Naive B cell (primary cell): ENCODE measurements at regions not wholly inside any gene's neighbourhood (a gene's known extent, or its start where the extent isn't known, plus 50 kb on each side); places are given as distances from the start of the nearest gene placed in this dataset.
A peak's percentile ranks its signal among the peaks of the same experiment; 100 is the strongest.

Source experiments
- ATAC-seq, 2 donors: fragments of 150-1000 bp; cut with Tn5 transposase; 2 replicates each; pipeline ENCODE4 v1.10.0; 2021; ENCODE audit warnings: low read depth in 2 of 2, mild to moderate bottlenecking in 2 of 2, moderate library complexity in 2 of 2
- DNase-seq: peaks from one replicate; pipeline ENCODE4 v3.0.0; 2022
- H3K27ac Mint-ChIP-seq, 6 donors: one replicate each; pipeline ENCODE4 v1.8.0; 2020 to 2022; ENCODE audit warnings: mild to moderate bottlenecking in 6 of 6, mixed read lengths in 6 of 6, moderate library complexity in 5 of 6, inconsistent platforms in 2 of 6
- H3K27me3 Mint-ChIP-seq, 3 donors: one replicate each; pipeline ENCODE4 v1.8.0; 2021 to 2022; ENCODE audit warnings: mixed read lengths in 3 of 3, mild to moderate bottlenecking in 1 of 3
- H3K36me3 Mint-ChIP-seq, 2 donors: one replicate each; pipeline ENCODE4 v1.8.0; 2020 to 2022; ENCODE audit warnings: mixed read lengths in 2 of 2, inconsistent platforms in 1 of 2, mild to moderate bottlenecking in 1 of 2
- H3K4me1 Mint-ChIP-seq, 3 donors: one replicate each; pipeline ENCODE4 v1.8.0; 2020 to 2022; ENCODE audit warnings: mixed read lengths in 3 of 3, inconsistent platforms in 1 of 3, mild to moderate bottlenecking in 1 of 3, moderate library complexity in 1 of 3
- H3K4me3 Mint-ChIP-seq, 8 donors: one replicate each; pipeline ENCODE4 v1.8.0; 2020 to 2022; ENCODE audit warnings: mild to moderate bottlenecking in 8 of 8, mixed read lengths in 8 of 8, moderate library complexity in 8 of 8, inconsistent platforms in 2 of 8
- H3K9me3 Mint-ChIP-seq, 7 donors: one replicate each; pipeline ENCODE4 v1.8.0; 2020 to 2022; ENCODE audit warnings: mixed read lengths in 7 of 7, mild to moderate bottlenecking in 5 of 7, inconsistent platforms in 2 of 7, moderate library complexity in 1 of 7

- no peak overlapping the region for H3K27ac Mint-ChIP-seq
- no peak for ATAC-seq
- no peak overlapping the region for H3K4me3 Mint-ChIP-seq
- peaks cover 0 to 9% (median 0%) of the 10 kb centered on the region in 3 donors for H3K27me3 Mint-ChIP-seq
- no peaks in the 10 kb centered on the region for H3K4me1 Mint-ChIP-seq
- no peak for DNase-seq
- H3K36me3 Mint-ChIP-seq, result no peaks in the 10 kb centered on the region
- H3K9me3 Mint-ChIP-seq, result peaks cover 0 to 4% (median 0%) of the 10 kb centered on the region in 7 donors
These were observed 324.6 kb downstream of the MID1IP1 start for GRCh38 chrX:39125834-39126233.

DNA sequence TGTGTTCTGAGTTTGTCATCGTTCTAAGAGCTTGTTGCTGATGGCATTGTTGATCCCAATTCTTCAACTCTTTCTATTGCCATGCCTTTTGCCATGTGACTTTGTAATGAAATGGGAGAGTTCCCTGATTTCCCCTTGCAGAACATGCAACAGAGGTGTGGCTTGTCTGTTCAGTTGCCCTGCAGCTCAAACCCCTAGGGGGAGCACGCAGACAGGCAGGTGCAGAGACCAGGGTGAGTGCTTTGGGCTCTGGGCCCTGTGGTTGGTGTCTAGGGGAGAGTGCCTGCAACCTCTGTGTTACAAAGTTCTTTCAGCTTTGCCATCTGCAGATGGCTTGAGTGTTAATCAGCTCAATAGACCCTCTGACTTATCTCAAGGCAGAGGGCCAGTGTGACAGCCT lies 332.7 kb downstream of the MID1IP1 start:
- Mint-ChIP-seq H3K27me3 (no peaks in the 10 kb centered on the region), H3K4me1 (peaks cover 7 to 23% (median 7%) of the 10 kb centered on the region in 3 donors), H3K27ac (peak overlapping the region in 1 of 6 donors; percentile 62), H3K4me3 (no peak overlapping the region), H3K9me3 (peaks cover 0 to 15% (median 3%) of the 10 kb centered on the region in 7 donors), H3K36me3 (peaks cover 0 to 9% of the 10 kb centered on the region in 2 donors)
- ATAC-seq (peak; percentile 93 to 99), DNase-seq (peak; percentile 45)

GRCh38 chrX:39137363-39137954 lies 336.2 kb downstream of the MID1IP1 start:
- DNase-seq (no peak), ATAC-seq (no peak)
- Mint-ChIP-seq H3K36me3 (no peaks in the 10 kb centered on the region), H3K4me1 (peaks cover 7 to 23% (median 10%) of the 10 kb centered on the region in 3 donors), H3K27me3 (peaks cover 0 to 5% (median 0%) of the 10 kb centered on the region in 3 donors), H3K27ac (peak overlapping the region in 2 of 6 donors; percentile 40 to 41), H3K4me3 (peak overlapping the region in 2 of 8 donors; percentile 22 to 81), H3K9me3 (peaks cover 0 to 11% (median 0%) of the 10 kb centered on the region in 7 donors)

GRCh38 chrX:39140581-39140980 lies 339.3 kb downstream of the MID1IP1 start:
- ATAC-seq (no peak), DNase-seq (no peak)
- Mint-ChIP-seq H3K9me3 (peaks cover 0 to 5% (median 2%) of the 10 kb centered on the region in 7 donors), H3K27ac (peak overlapping the region in 3 of 6 donors; percentile 1 to 75 (median 34)), H3K4me1 (peaks cover 29 to 38% (median 34%) of the 10 kb centered on the region in 3 donors), H3K27me3 (peaks cover 0 to 5% (median 0%) of the 10 kb centered on the region in 3 donors), H3K4me3 (no peak overlapping the region), H3K36me3 (no peaks in the 10 kb centered on the region)

- H3K36me3 Mint-ChIP-seq, result no peaks in the 10 kb centered on the region
- H3K27me3 Mint-ChIP-seq, result peaks cover 0 to 5% (median 0%) of the 10 kb centered on the region in 3 donors
- H3K4me3 Mint-ChIP-seq, result peak overlapping the region; percentile 66 to 90 (median 84)
- ATAC-seq, result peak; percentile 77 to 80
- peaks cover 41 to 63% (median 61%) of the 10 kb centered on the region in 3 donors for H3K4me1 Mint-ChIP-seq
- H3K27ac Mint-ChIP-seq, result peak overlapping the region; percentile 97 to 100 (median 100)
- peaks cover 0 to 5% (median 0%) of the 10 kb centered on the region in 7 donors for H3K9me3 Mint-ChIP-seq
- DNase-seq, result peak; percentile 77
These were observed 343.1 kb downstream of the MID1IP1 start for GRCh38 chrX:39144323-39144722.

- ATAC-seq, result peak; percentile 78 to 79
- H3K9me3 Mint-ChIP-seq, result peaks cover 0 to 5% (median 0%) of the 10 kb centered on the region in 7 donors
- peak overlapping the region; percentile 97 to 100 (median 100) for H3K27ac Mint-ChIP-seq
- peak; percentile 76 for DNase-seq
- H3K4me3 Mint-ChIP-seq, result peak overlapping the region; percentile 66 to 90 (median 84)
- no peaks in the 10 kb centered on the region for H3K36me3 Mint-ChIP-seq
- peaks cover 44 to 69% (median 67%) of the 10 kb centered on the region in 3 donors for H3K4me1 Mint-ChIP-seq
- peaks cover 0 to 5% (median 0%) of the 10 kb centered on the region in 3 donors for H3K27me3 Mint-ChIP-seq
These were observed 343.7 kb downstream of the MID1IP1 start for GRCh38 chrX:39144956-39145355.

DNA sequence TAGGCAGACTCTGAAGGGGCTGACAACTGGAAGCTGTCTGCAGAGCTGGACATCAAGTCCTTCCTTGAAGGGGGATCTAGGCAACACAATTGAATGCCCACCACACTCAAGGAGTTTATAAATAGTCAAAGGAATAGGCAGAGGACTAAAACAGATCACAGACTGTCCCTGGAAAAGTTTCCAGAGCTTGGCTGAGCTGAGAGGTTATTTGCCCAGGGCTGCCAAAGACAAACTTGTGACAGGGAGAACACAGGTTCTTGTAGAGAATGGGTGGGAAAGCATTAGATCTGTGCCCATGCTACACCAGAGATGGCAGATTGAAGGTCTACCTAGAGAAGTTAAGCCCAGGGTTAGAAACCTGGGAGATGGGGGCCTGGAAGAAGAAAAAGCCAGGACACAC lies 344.6 kb downstream of the MID1IP1 start:
- Mint-ChIP-seq H3K9me3 (peaks cover 0 to 5% (median 0%) of the 10 kb centered on the region in 7 donors), H3K27me3 (no peaks in the 10 kb centered on the region), H3K4me3 (peak overlapping the region in 2 of 8 donors; percentile 14 to 53), H3K36me3 (no peaks in the 10 kb centered on the region), H3K27ac (peak overlapping the region; percentile 97 to 100 (median 100)), H3K4me1 (peaks cover 41 to 76% (median 74%) of the 10 kb centered on the region in 3 donors)
- no peak for ATAC-seq
- no peak for DNase-seq

DNA sequence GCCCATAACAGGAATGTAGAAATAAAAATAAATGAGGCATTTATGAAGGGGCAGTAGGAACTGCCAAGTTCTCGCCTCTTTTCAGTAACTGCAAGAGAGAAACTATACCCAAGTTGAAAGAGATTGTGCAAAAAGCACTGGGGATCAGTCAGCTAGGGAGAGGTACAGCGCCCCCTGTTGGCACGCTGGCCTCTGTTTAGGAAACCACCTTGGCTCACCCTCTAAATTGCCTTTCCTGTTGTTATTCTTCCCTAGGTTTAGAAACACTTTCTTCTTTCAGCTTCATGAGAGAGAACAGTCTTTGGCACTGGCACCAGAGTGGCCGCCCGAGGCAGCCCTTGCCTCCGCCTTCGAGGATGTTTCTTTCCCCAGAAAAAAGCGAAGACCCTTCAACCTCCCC lies 348.5 kb downstream of the MID1IP1 start:
- ATAC-seq (peak in 1 of 2 donors; percentile 28), DNase-seq (peak; percentile 52)
- peaks cover 0 to 5% (median 0%) of the 10 kb centered on the region in 7 donors for H3K9me3 Mint-ChIP-seq
- peaks cover 29 to 58% (median 56%) of the 10 kb centered on the region in 3 donors for H3K4me1 Mint-ChIP-seq
- H3K36me3 Mint-ChIP-seq, result no peaks in the 10 kb centered on the region
- peak overlapping the region in 3 of 6 donors; percentile 69 to 86 (median 75) for H3K27ac Mint-ChIP-seq
- H3K27me3 Mint-ChIP-seq, result no peaks in the 10 kb centered on the region
- H3K4me3 Mint-ChIP-seq, result peak overlapping the region in 2 of 8 donors; percentile 21 to 46

GRCh38 chrX:39150220-39150619 lies 349.0 kb downstream of the MID1IP1 start:
- Mint-ChIP-seq H3K27ac (peak overlapping the region in 3 of 6 donors; percentile 69 to 86 (median 75)), H3K9me3 (peaks cover 0 to 2% (median 0%) of the 10 kb centered on the region in 7 donors), H3K36me3 (no peaks in the 10 kb centered on the region), H3K27me3 (no peaks in the 10 kb centered on the region), H3K4me3 (no peak overlapping the region), H3K4me1 (peaks cover 24 to 54% (median 51%) of the 10 kb centered on the region in 3 donors)
- ATAC-seq, result no peak
- DNase-seq, result no peak

GRCh38 chrX:39150621-39151020 lies 349.4 kb downstream of the MID1IP1 start:
- Mint-ChIP-seq H3K27me3 (no peaks in the 10 kb centered on the region), H3K4me1 (peaks cover 22 to 50% (median 47%) of the 10 kb centered on the region in 3 donors), H3K4me3 (no peak overlapping the region), H3K27ac (peak overlapping the region in 2 of 6 donors; percentile 59 to 86), H3K9me3 (peaks cover 0 to 2% (median 0%) of the 10 kb centered on the region in 7 donors), H3K36me3 (no peaks in the 10 kb centered on the region)
- no peak for ATAC-seq
- DNase-seq, result no peak

DNA sequence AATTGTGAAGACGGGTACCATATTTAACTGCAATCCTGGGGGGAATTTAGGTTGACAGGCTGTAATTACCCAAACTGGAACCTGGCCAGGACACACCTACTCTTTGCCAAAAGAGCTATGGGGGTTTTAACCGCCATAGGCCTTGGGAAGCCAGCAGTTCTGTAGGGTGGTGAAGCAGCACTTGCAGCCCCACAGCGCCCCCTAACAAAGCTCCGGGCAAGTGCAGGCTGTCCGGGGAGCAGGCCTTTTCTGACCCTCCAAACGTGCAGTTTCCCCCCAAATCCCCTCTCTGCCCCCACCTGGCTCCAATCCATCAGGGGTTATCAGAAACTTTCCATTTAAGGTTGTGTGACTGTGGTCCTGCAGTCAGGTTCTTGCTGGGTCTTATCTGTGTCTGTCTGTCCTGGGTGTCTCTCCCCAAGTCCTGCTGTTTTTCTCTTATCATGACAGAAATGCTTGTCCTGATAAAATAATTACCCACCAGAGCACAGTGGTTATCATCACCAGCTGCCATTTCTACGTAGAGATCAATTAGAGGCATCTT lies 350.9 kb downstream of the MID1IP1 start:
- H3K36me3 Mint-ChIP-seq, result no peaks in the 10 kb centered on the region
- H3K4me3 Mint-ChIP-seq, result no peak overlapping the region
- H3K27ac Mint-ChIP-seq, result peak overlapping the region in 2 of 6 donors; percentile 32 to 40
- DNase-seq (peak; percentile 27), ATAC-seq (peak in 1 of 2 donors; percentile 49)
- no peaks in the 10 kb centered on the region for H3K9me3 Mint-ChIP-seq
- H3K27me3 Mint-ChIP-seq, result peaks cover 0 to 6% (median 0%) of the 10 kb centered on the region in 3 donors
- H3K4me1 Mint-ChIP-seq, result peaks cover 14 to 34% (median 32%) of the 10 kb centered on the region in 3 donors

DNA sequence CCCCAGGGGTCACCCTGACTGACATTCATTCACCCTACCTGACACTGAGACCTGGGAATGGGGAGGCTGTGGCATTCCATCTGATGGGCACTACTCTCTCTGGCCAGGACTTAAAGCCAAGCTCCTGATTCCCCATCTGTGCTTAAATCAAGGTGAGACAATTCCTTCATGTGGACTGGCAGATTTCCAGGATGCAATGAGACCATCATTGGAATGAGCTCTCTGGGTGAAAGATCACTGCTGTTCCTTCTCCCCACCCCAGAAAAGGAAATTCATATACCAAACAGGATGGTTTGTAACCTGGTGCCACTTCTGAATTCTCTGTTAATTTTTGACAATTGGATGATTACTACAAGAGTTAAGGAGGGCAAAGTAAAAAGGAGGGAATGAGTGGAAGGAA lies 354.8 kb downstream of the MID1IP1 start:
- no peak for ATAC-seq
- DNase-seq, result no peak
- peaks cover 0 to 10% (median 0%) of the 10 kb centered on the region in 3 donors for H3K4me1 Mint-ChIP-seq
- H3K4me3 Mint-ChIP-seq, result no peak overlapping the region
- peaks cover 0 to 6% (median 0%) of the 10 kb centered on the region in 3 donors for H3K27me3 Mint-ChIP-seq
- H3K9me3 Mint-ChIP-seq, result no peaks in the 10 kb centered on the region
- H3K27ac Mint-ChIP-seq, result no peak overlapping the region
- no peaks in the 10 kb centered on the region for H3K36me3 Mint-ChIP-seq

DNA sequence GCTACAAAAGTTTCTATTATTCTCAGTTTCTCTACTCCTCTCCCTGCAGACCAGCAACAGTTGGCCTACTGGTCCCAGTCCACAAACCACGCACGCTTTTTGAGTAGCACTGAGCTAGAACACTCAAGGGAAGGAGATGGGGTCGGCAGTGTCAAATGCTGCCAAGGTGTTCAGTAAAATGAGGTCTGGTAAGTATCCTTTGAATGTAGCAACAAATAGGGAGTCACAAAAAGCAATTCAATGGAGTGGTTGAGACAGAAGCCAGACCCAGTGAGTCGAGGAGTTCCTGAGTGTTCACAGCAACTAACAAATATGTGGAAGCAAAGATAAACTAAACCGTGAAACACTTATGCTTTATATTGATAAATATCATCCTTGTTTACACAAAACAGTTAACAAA lies 355.7 kb downstream of the MID1IP1 start:
- no peaks in the 10 kb centered on the region for H3K36me3 Mint-ChIP-seq
- DNase-seq (no peak), ATAC-seq (no peak)
- H3K4me3 Mint-ChIP-seq, result no peak overlapping the region
- H3K27ac Mint-ChIP-seq, result no peak overlapping the region
- no peaks in the 10 kb centered on the region for H3K9me3 Mint-ChIP-seq
- H3K27me3 Mint-ChIP-seq, result peaks cover 0 to 10% (median 7%) of the 10 kb centered on the region in 3 donors
- peaks cover 5 to 15% (median 5%) of the 10 kb centered on the region in 3 donors for H3K4me1 Mint-ChIP-seq

DNA sequence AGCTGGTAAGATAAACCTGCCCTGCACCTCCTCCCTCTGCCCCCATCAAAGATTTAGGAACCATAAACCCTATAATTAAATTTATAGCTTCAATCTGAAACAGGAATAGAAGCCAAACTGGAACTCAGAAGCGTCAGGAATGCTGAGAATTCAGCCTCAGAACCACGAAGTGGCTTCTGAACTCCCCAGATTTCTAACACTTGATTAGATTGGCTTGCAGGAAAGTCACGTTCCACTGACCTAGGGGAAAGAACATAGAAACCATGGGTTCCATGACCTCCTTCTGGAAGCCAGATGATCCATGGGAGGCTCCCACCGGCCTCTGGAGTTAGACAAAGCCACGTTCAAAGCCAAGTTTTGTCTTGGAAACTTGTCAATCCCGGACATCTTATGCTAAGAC lies 356.5 kb downstream of the MID1IP1 start:
- no peak overlapping the region for H3K27ac Mint-ChIP-seq

More for the DNA sequence above, 356.5 kb downstream of the MID1IP1 start:
- H3K27me3 Mint-ChIP-seq, result peaks cover 6 to 18% (median 15%) of the 10 kb centered on the region in 3 donors
- no peaks in the 10 kb centered on the region for H3K9me3 Mint-ChIP-seq
- H3K4me3 Mint-ChIP-seq, result no peak overlapping the region
- ATAC-seq, result no peak
- H3K36me3 Mint-ChIP-seq, result no peaks in the 10 kb centered on the region
- DNase-seq, result no peak
- H3K4me1 Mint-ChIP-seq, result peaks cover 8 to 22% (median 13%) of the 10 kb centered on the region in 3 donors
